DND-41 (cell line): ENCODE measurements at regions not wholly inside any gene's neighbourhood (a gene's known extent, or its start where the extent isn't known, plus 50 kb on each side); places are given as distances from the start of the nearest gene placed in this dataset.

Experiments
- ATAC-seq: fragments of 200-7000 bp; cut with Tn5 transposase; 3 replicates; pipeline ENCODE4 v1.9.1; 2021; ENCODE audit warnings: low read depth; ENCODE audit not compliant: insufficient read depth
- DNase-seq: peaks from one replicate; pipeline ENCODE4 v3.0.0-alpha.2; 2020
- H2AFZ ChIP-seq: 2 replicates; pipeline ENCODE4 v1.6.0; 2012; ENCODE audit warnings: low read depth, low read length
- H3K27ac ChIP-seq: 2 replicates; pipeline ENCODE4 v1.5.1; 2012; ENCODE audit warnings: low read length, inconsistent platforms
- H3K27me3 ChIP-seq: fragments of 200-600 bp; sonication (generic); 2 replicates; pipeline ENCODE4 v1.6.0; 2012; ENCODE audit warnings: low read length, mild to moderate bottlenecking, inconsistent platforms; ENCODE audit not compliant: insufficient read depth, poor library complexity
- H3K36me3 ChIP-seq: 2 replicates; pipeline ENCODE4 v1.5.1; 2012; ENCODE audit warnings: low read length, inconsistent platforms; ENCODE audit not compliant: insufficient read depth
- H3K4me1 ChIP-seq: 2 replicates; pipeline ENCODE4 v1.5.1; 2012; ENCODE audit warnings: mild to moderate bottlenecking, low read length; ENCODE audit not compliant: insufficient read depth
- H3K4me2 ChIP-seq: 2 replicates; pipeline ENCODE4 v1.6.0; 2012; ENCODE audit warnings: mild to moderate bottlenecking, moderate library complexity, low read length, inconsistent platforms; ENCODE audit not compliant: insufficient read depth
- H3K4me3 ChIP-seq, 2 experiments: fragments of 200-600 bp in 1 of 2; shearing (Covaris generic) in 1 of 2; 2 replicates each; pipeline ENCODE4 v1.5.1; 2012 to 2016; ENCODE audit warnings: inconsistent platforms in 2 of 2, low read length in 2 of 2, mild to moderate bottlenecking in 2 of 2, low read depth in 1 of 2, moderate library complexity in 1 of 2
- H3K79me2 ChIP-seq: 2 replicates; pipeline ENCODE4 v1.6.0; 2012; ENCODE audit warnings: low read length, inconsistent platforms; ENCODE audit not compliant: insufficient read depth
- H3K9ac ChIP-seq: 2 replicates; pipeline ENCODE4 v1.6.0; 2012; ENCODE audit warnings: low read depth, mild to moderate bottlenecking, inconsistent platforms, low read length, moderate library complexity
- H3K9me3 ChIP-seq: 2 replicates; pipeline ENCODE4 v1.5.1; 2012; ENCODE audit warnings: low read length, moderate library complexity, mild to moderate bottlenecking, inconsistent platforms; ENCODE audit not compliant: insufficient read depth, severe bottlenecking
- H4K20me1 ChIP-seq: 2 replicates; pipeline ENCODE4 v1.6.0; 2012; ENCODE audit warnings: low read length; ENCODE audit not compliant: insufficient read depth
- CTCF ChIP-seq: IDR thresholded peaks from 2 replicates; pipeline ENCODE4 v1.5.1; 2012; ENCODE audit warnings: borderline replicate concordance, low read length, moderate library complexity, mild to moderate bottlenecking; ENCODE audit not compliant: poor library complexity, severe bottlenecking; ENCODE audit errors: extremely low read depth
- EZH2 ChIP-seq: IDR thresholded peaks from 3 replicates; pipeline ENCODE4 v1.6.1; 2012; ENCODE audit warnings: borderline replicate concordance, low read depth, mild to moderate bottlenecking, moderate library complexity, low read length, inconsistent platforms; ENCODE audit not compliant: severe bottlenecking

- H3K36me3 ChIP-seq: no peaks in the 10 kb centered on the region
- no peak overlapping the region for H2AFZ ChIP-seq
- no peak overlapping the region for H3K4me3 ChIP-seq
- no peak for TF ChIP-seq EZH2
- TF ChIP-seq CTCF: no peak
- no peaks in the 10 kb centered on the region for H3K9me3 ChIP-seq
- H4K20me1 ChIP-seq: no peaks in the 10 kb centered on the region
- H3K79me2 ChIP-seq: no peaks in the 10 kb centered on the region
- H3K9ac ChIP-seq: no peak overlapping the region
- H3K27me3 ChIP-seq: no peaks in the 10 kb centered on the region
- no peak for DNase-seq
- no peak for ATAC-seq
- H3K27ac ChIP-seq: no peak overlapping the region
- H3K4me2 ChIP-seq: no peak overlapping the region
- no peaks in the 10 kb centered on the region for H3K4me1 ChIP-seq
Measured at GRCh38 chr9:79334001-79334400, 237.8 kb upstream of the TLE4 start.

GRCh38 chr9:79334711-79335110, 237.1 kb upstream of the TLE4 start:
- no peaks in the 10 kb centered on the region for H3K4me1 ChIP-seq
- H2AFZ ChIP-seq: no peak overlapping the region
- H3K36me3 ChIP-seq: no peaks in the 10 kb centered on the region
- DNase-seq (no peak), ATAC-seq (no peak)
- no peak overlapping the region for H3K4me2 ChIP-seq
- no peaks in the 10 kb centered on the region for H4K20me1 ChIP-seq
- H3K9me3 ChIP-seq: no peaks in the 10 kb centered on the region
- H3K27me3 ChIP-seq: no peaks in the 10 kb centered on the region
- no peak overlapping the region for H3K27ac ChIP-seq
- TF ChIP-seq EZH2 (no peak), CTCF (no peak)
- no peak overlapping the region for H3K4me3 ChIP-seq
- no peak overlapping the region for H3K9ac ChIP-seq
- no peaks in the 10 kb centered on the region for H3K79me2 ChIP-seq

- no peaks in the 10 kb centered on the region for H3K36me3 ChIP-seq
- H4K20me1 ChIP-seq: no peaks in the 10 kb centered on the region
- no peak overlapping the region for H3K27ac ChIP-seq
- H3K9me3 ChIP-seq: no peaks in the 10 kb centered on the region
- H3K4me2 ChIP-seq: no peak overlapping the region
- H3K27me3 ChIP-seq: no peaks in the 10 kb centered on the region
- H3K4me1 ChIP-seq: no peaks in the 10 kb centered on the region
- no peaks in the 10 kb centered on the region for H3K79me2 ChIP-seq
- H3K9ac ChIP-seq: no peak overlapping the region
- H3K4me3 ChIP-seq: no peak overlapping the region
- H2AFZ ChIP-seq: no peak overlapping the region
- DNase-seq: no peak
- TF ChIP-seq EZH2: no peak
- TF ChIP-seq CTCF: no peak
- ATAC-seq: no peak
Measured at GRCh38 chr9:79335987-79336386, 235.8 kb upstream of the TLE4 start.

GRCh38 chr9:79341561-79341960, 230.2 kb upstream of the TLE4 start:
- no peak for ATAC-seq
- TF ChIP-seq CTCF (no peak), EZH2 (no peak)
- Histone ChIP-seq H3K4me2 (no peak overlapping the region), H3K4me3 (no peak overlapping the region), H3K36me3 (no peaks in the 10 kb centered on the region), H3K27ac (no peak overlapping the region), H3K79me2 (no peaks in the 10 kb centered on the region), H3K9me3 (no peaks in the 10 kb centered on the region), H3K27me3 (no peaks in the 10 kb centered on the region), H4K20me1 (no peaks in the 10 kb centered on the region), H2AFZ (no peak overlapping the region), H3K4me1 (no peaks in the 10 kb centered on the region), H3K9ac (no peak overlapping the region)
- no peak for DNase-seq
